ENCODE measurements at regions not wholly inside any gene's neighbourhood (a gene's known extent, or its start where the extent isn't known, plus 50 kb on each side); places are given as distances from the start of the nearest gene placed in this dataset.

DNA sequence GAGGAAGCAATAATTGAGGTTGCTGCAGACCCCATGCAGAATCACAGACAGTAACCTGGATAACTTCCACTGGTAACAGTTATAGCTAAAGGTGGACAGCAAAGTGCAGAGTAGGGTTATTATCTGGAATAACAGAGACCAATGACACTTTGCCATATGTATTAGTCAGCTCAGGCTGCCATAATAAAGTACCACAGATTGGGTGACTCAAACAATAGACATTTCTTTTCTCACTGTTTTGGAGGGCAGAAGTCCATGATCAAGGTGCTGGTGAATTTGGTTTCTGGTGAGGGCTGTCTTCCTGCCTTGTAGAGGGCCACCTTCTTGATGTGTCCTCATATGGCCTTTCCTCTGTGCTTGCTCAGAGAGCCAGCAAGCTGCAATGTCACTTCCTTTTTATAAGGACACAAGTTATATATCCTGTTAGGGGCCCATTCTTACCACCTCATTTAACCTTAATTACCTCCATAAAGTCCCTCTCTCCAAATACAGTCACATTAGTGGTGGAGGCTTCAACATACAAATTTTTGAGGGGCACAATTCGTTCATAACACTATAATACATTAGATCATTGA is 191.0 kb upstream of the LRP1B start:
- Histone ChIP-seq H3K36me3 (ENCODE audit: low read depth) (no peaks in the 10 kb centered on the region), H3K9me3 (no peaks in the 10 kb centered on the region), H3K4me3 (no peak overlapping the region), H3K4me1 (ENCODE audit: low read depth) (no peaks in the 10 kb centered on the region)
- intact Hi-C loops (cut with DNase I, micrococcal nuclease) = no loop called here
- ATAC-seq (no peak), DNase-seq (no peak)
- TF ChIP-seq, protein P1, sequence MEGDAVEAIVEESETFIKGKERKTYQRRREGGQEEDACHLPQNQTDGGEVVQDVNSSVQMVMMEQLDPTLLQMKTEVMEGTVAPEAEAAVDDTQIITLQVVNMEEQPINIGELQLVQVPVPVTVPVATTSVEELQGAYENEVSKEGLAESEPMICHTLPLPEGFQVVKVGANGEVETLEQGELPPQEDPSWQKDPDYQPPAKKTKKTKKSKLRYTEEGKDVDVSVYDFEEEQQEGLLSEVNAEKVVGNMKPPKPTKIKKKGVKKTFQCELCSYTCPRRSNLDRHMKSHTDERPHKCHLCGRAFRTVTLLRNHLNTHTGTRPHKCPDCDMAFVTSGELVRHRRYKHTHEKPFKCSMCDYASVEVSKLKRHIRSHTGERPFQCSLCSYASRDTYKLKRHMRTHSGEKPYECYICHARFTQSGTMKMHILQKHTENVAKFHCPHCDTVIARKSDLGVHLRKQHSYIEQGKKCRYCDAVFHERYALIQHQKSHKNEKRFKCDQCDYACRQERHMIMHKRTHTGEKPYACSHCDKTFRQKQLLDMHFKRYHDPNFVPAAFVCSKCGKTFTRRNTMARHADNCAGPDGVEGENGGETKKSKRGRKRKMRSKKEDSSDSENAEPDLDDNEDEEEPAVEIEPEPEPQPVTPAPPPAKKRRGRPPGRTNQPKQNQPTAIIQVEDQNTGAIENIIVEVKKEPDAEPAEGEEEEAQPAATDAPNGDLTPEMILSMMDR (IDR thresholded peaks at IDR 0.05) = no peak

GRCh38 chr2:142320067-142320466 is 189.3 kb upstream of the LRP1B start:
- DNase-seq = no peak
- no peaks in the 10 kb centered on the region for H3K4me1 ChIP-seq (ENCODE audit: low read depth)
- no peak for ATAC-seq
- no peak overlapping the region for H3K4me3 ChIP-seq
- intact Hi-C loops (cut with DNase I, micrococcal nuclease) = no loop called here
- H3K9me3 ChIP-seq = no peaks in the 10 kb centered on the region
- H3K36me3 ChIP-seq (ENCODE audit: low read depth) = no peaks in the 10 kb centered on the region
- TF ChIP-seq, protein P1 (IDR thresholded peaks at IDR 0.05) = no peak

DNA sequence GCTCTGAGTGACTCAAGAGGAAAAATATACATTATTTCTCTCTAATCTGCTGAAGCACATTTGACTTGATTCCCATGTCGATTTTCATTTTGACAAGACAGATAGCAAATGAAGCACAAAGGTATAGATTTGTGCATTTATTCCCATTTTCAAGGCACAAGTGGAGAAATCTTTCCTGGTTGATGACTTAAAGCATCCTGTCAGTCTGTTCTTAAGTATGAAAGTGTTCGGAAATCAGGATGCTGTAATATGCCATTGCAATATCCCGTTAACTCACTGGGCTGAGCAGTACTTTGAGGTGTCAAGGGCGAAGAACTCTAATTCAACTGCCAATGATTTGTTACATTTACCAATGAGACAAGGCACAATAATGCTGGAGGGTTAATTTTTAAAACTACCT is 185.2 kb upstream of the LRP1B start:
- Histone ChIP-seq H3K4me3 (no peak overlapping the region), H3K36me3 (ENCODE audit: low read depth) (no peaks in the 10 kb centered on the region), H3K4me1 (ENCODE audit: low read depth) (no peaks in the 10 kb centered on the region), H3K9me3 (no peaks in the 10 kb centered on the region)
- TF ChIP-seq, protein P1 (IDR thresholded peaks at IDR 0.05) = no peak
- DNase-seq (no peak), ATAC-seq (no peak)
- intact Hi-C loops (cut with DNase I, micrococcal nuclease) = no loop called here

GRCh38 chr2:142315346-142315745 is 184.5 kb upstream of the LRP1B start:
- Histone ChIP-seq H3K4me1 (ENCODE audit: low read depth) (no peaks in the 10 kb centered on the region), H3K9me3 (peaks cover 6% of the 10 kb centered on the region), H3K4me3 (no peak overlapping the region), H3K36me3 (ENCODE audit: low read depth) (no peaks in the 10 kb centered on the region)
- intact Hi-C loops (cut with DNase I, micrococcal nuclease) = no loop called here
- TF ChIP-seq, protein P1 (IDR thresholded peaks at IDR 0.05) = no peak
- DNase-seq (no peak), ATAC-seq (no peak)

- H3K9me3 ChIP-seq = peaks cover 10% of the 10 kb centered on the region
- ATAC-seq = no peak
- TF ChIP-seq, protein P1 (IDR thresholded peaks at IDR 0.05) = no peak
- H3K4me3 ChIP-seq = no peak overlapping the region
- DNase-seq = no peak
- intact Hi-C loops (cut with DNase I, micrococcal nuclease) = no loop called here
- no peaks in the 10 kb centered on the region for H3K4me1 ChIP-seq (ENCODE audit: low read depth)
- no peaks in the 10 kb centered on the region for H3K36me3 ChIP-seq (ENCODE audit: low read depth)
Measured at GRCh38 chr2:142314164-142314563, 183.3 kb upstream of the LRP1B start.

DNA sequence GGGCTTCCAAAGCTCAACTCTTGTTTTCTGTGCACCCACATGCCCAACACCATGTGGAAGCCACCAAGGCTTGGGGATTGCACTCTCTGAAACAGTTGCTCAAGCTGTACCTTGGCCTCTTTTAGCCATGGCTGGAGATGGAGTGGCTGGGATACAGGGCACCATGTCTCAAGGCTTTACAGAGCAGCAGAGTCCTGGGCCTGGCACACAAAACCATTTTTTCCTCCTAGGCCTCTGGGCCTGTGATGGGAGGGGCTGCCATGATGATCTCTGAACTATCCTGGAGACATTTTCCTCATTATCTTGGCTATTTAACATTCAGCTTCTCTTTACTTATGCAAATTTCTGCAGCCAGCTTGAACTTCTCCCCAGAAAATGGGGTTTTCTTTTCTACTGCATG is 179.7 kb upstream of the LRP1B start:
- intact Hi-C loops (cut with DNase I, micrococcal nuclease) = no loop called here
- ATAC-seq (no peak), DNase-seq (no peak)
- Histone ChIP-seq H3K4me3 (no peak overlapping the region), H3K36me3 (ENCODE audit: low read depth) (no peaks in the 10 kb centered on the region), H3K4me1 (ENCODE audit: low read depth) (no peaks in the 10 kb centered on the region), H3K9me3 (peaks cover 10% of the 10 kb centered on the region)
- TF ChIP-seq, protein P1 (IDR thresholded peaks at IDR 0.05) = no peak
